Thymus (tissue), 11 donors: ENCODE measurements at regions not wholly inside any gene's neighbourhood (a gene's known extent, or its start where the extent isn't known, plus 50 kb on each side); places are given as distances from the start of the nearest gene placed in this dataset.
"Not testable (repeated sequence)": the region's sequence is repeated elsewhere in the genome, so short reads cannot be mapped to it uniquely, and the experiment has no call there.

Source experiments
- DNase-seq, 9 donors: peaks; one replicate each; pipeline ENCODE4 v3.0.0-alpha.2; 2013; ENCODE audit warnings: low spot score in 9 of 9, low read depth in 6 of 9, missing footprints in 1 of 9
- H3K27ac ChIP-seq, 2 donors: one replicate each; pipeline ENCODE4 v1.5.1; 2013; ENCODE audit warnings: control low read depth in 1 of 2, low read depth in 1 of 2, low read length in 1 of 2, mild to moderate bottlenecking in 1 of 2, moderate library complexity in 1 of 2
- H3K27me3 ChIP-seq, 2 donors: one replicate each; pipeline ENCODE4 v1.5.1; 2013; ENCODE audit warnings: low read length in 1 of 2; ENCODE audit not compliant: control insufficient read depth in 2 of 2, insufficient read depth in 1 of 2
- H3K36me3 ChIP-seq, 2 donors: one replicate each; pipeline ENCODE4 v1.5.1; 2013; ENCODE audit warnings: low read length in 1 of 2, mild to moderate bottlenecking in 1 of 2, moderate library complexity in 1 of 2; ENCODE audit not compliant: control insufficient read depth in 2 of 2, insufficient read depth in 2 of 2
- H3K4me1 ChIP-seq, 2 donors: one replicate each; pipeline ENCODE4 v1.5.1; 2013; ENCODE audit warnings: low read length in 2 of 2; ENCODE audit not compliant: control insufficient read depth in 2 of 2, insufficient read depth in 2 of 2
- H3K4me3 ChIP-seq, 2 donors: one replicate each; pipeline ENCODE4 v1.5.1; 2013; ENCODE audit warnings: low read length in 2 of 2, control low read depth in 1 of 2, mild to moderate bottlenecking in 1 of 2
- H3K9me3 ChIP-seq, 2 donors: one replicate each; pipeline ENCODE4 v1.5.1; 2013; ENCODE audit warnings: low read length in 1 of 2, mild to moderate bottlenecking in 1 of 2; ENCODE audit not compliant: control insufficient read depth in 2 of 2, insufficient read depth in 1 of 2
- WGBS: extraction: QIAGEN DNeasy Blood & Tissue Kit; methylation state at CpG from one replicate; pipeline ENCODE4 v1.1.7; 2013; 5-methylcytosine and 5-hydroxymethylcytosine counted together
- donor health status: healthy.

- H3K9me3 ChIP-seq, result no peaks in the 10 kb centered on the region
- H3K27ac ChIP-seq, result no peak overlapping the region
- H3K36me3 ChIP-seq, result no peaks in the 10 kb centered on the region
- 95% methylated on average over 2 of the region's 2 CpGs for WGBS
- DNase-seq, result no peak
- H3K4me1 ChIP-seq, result no peaks in the 10 kb centered on the region
- H3K27me3 ChIP-seq, result no peaks in the 10 kb centered on the region
- no peak overlapping the region for H3K4me3 ChIP-seq
Measured at GRCh38 chr4:57360681-57361080, 250.5 kb upstream of the IGFBP7 start.

- Histone ChIP-seq H3K27me3 (no peaks in the 10 kb centered on the region), H3K36me3 (no peaks in the 10 kb centered on the region), H3K4me3 (no peak overlapping the region), H3K27ac (no peak overlapping the region), H3K4me1 (no peaks in the 10 kb centered on the region), H3K9me3 (no peaks in the 10 kb centered on the region)
- WGBS, result 87% methylated on average over 4 of the region's 4 CpGs
- DNase-seq, result no peak
Measured at GRCh38 chr4:57355101-57355665, 245.0 kb upstream of the IGFBP7 start.

- 89% methylated on average over 1 of the region's 1 CpG for WGBS
- Histone ChIP-seq H3K27me3 (no peaks in the 10 kb centered on the region), H3K4me3 (no peak overlapping the region), H3K4me1 (no peaks in the 10 kb centered on the region), H3K27ac (no peak overlapping the region), H3K9me3 (no peaks in the 10 kb centered on the region), H3K36me3 (no peaks in the 10 kb centered on the region)
- DNase-seq, result no peak
Measured at GRCh38 chr4:57351731-57352130, 241.5 kb upstream of the IGFBP7 start.

GRCh38 chr4:57344296-57344695 lies 234.1 kb upstream of the IGFBP7 start:
- no peaks in the 10 kb centered on the region for H3K36me3 ChIP-seq
- no peaks in the 10 kb centered on the region for H3K4me1 ChIP-seq
- H3K4me3 ChIP-seq, result no peak overlapping the region
- H3K27me3 ChIP-seq, result no peaks in the 10 kb centered on the region
- DNase-seq, result no peak
- WGBS, result 83% methylated on average over 2 of the region's 2 CpGs
- H3K9me3 ChIP-seq, result no peaks in the 10 kb centered on the region
- H3K27ac ChIP-seq, result no peak overlapping the region

GRCh38 chr4:57342411-57342810 lies 232.2 kb upstream of the IGFBP7 start:
- Histone ChIP-seq H3K36me3 (no peaks in the 10 kb centered on the region), H3K27me3 (no peaks in the 10 kb centered on the region), H3K4me1 (no peaks in the 10 kb centered on the region), H3K4me3 (no peak overlapping the region), H3K9me3 (no peaks in the 10 kb centered on the region), H3K27ac (no peak overlapping the region)
- 89% methylated on average over 2 of the region's 2 CpGs for WGBS
- no peak for DNase-seq

GRCh38 chr4:57338861-57339260 lies 228.7 kb upstream of the IGFBP7 start:
- not testable (repeated sequence) for H3K4me1 ChIP-seq, DNase-seq, H3K27ac ChIP-seq, H3K36me3 ChIP-seq, H3K4me3 ChIP-seq, H3K27me3 ChIP-seq, H3K9me3 ChIP-seq

GRCh38 chr4:57333684-57334083 lies 223.5 kb upstream of the IGFBP7 start:
- no peaks in the 10 kb centered on the region for H3K9me3 ChIP-seq
- H3K36me3 ChIP-seq, result no peaks in the 10 kb centered on the region
- 85% methylated on average over 5 of the region's 5 CpGs for WGBS
- no peaks in the 10 kb centered on the region for H3K27me3 ChIP-seq
- no peaks in the 10 kb centered on the region for H3K4me1 ChIP-seq
- no peak for DNase-seq
- no peak overlapping the region for H3K4me3 ChIP-seq
- no peak overlapping the region for H3K27ac ChIP-seq

GRCh38 chr4:57331959-57332358 lies 221.8 kb upstream of the IGFBP7 start:
- no peak overlapping the region for H3K27ac ChIP-seq
- H3K36me3 ChIP-seq, result no peaks in the 10 kb centered on the region
- H3K9me3 ChIP-seq, result no peaks in the 10 kb centered on the region
- no peaks in the 10 kb centered on the region for H3K4me1 ChIP-seq
- no peak for DNase-seq
- no peak overlapping the region for H3K4me3 ChIP-seq
- no peaks in the 10 kb centered on the region for H3K27me3 ChIP-seq

- Histone ChIP-seq H3K27ac (no peak overlapping the region), H3K9me3 (no peaks in the 10 kb centered on the region), H3K36me3 (no peaks in the 10 kb centered on the region), H3K4me1 (no peaks in the 10 kb centered on the region), H3K4me3 (no peak overlapping the region), H3K27me3 (no peaks in the 10 kb centered on the region)
- DNase-seq, result no peak
- WGBS, result 82% methylated on average over 9 of the region's 9 CpGs
Measured at GRCh38 chr4:57329279-57329678, 219.1 kb upstream of the IGFBP7 start.
